MM.1S (cell line): ENCODE measurements at regions not wholly inside any gene's neighbourhood (a gene's known extent, or its start where the extent isn't known, plus 50 kb on each side); places are given as distances from the start of the nearest gene placed in this dataset.

Experiments used
- EZH2 ChIP-seq: fragments of 300-600 bp; sonication (generic); optimal IDR thresholded peaks from 2 replicates; pipeline ENCODE3; 2017; ENCODE audit warnings: low read depth, mild to moderate bottlenecking, antibody characterized with exemption, low read length, mixed read lengths
- EZH2phosphoT487 ChIP-seq: fragments of 300-600 bp; sonication (generic); IDR thresholded peaks from 2 replicates; pipeline ENCODE4 v1.6.1; 2018; ENCODE audit warnings: antibody characterized with exemption, low read length
- TF ChIP-seq, protein P1 (sequence below): fragments of 300-600 bp; sonication (generic); IDR thresholded peaks from 2 replicates; pipeline ENCODE4 v1.5.1; 2016; ENCODE audit warnings: antibody characterized with exemption, low read length, mixed read lengths

- TF ChIP-seq, protein P1, sequence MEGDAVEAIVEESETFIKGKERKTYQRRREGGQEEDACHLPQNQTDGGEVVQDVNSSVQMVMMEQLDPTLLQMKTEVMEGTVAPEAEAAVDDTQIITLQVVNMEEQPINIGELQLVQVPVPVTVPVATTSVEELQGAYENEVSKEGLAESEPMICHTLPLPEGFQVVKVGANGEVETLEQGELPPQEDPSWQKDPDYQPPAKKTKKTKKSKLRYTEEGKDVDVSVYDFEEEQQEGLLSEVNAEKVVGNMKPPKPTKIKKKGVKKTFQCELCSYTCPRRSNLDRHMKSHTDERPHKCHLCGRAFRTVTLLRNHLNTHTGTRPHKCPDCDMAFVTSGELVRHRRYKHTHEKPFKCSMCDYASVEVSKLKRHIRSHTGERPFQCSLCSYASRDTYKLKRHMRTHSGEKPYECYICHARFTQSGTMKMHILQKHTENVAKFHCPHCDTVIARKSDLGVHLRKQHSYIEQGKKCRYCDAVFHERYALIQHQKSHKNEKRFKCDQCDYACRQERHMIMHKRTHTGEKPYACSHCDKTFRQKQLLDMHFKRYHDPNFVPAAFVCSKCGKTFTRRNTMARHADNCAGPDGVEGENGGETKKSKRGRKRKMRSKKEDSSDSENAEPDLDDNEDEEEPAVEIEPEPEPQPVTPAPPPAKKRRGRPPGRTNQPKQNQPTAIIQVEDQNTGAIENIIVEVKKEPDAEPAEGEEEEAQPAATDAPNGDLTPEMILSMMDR: no peak
- TF ChIP-seq EZH2phosphoT487 (no peak), EZH2 (no peak)
Measured at GRCh38 chr2:18487106-18487913, 73.1 kb downstream of the RDH14 start.
